ENCODE measurements at regions not wholly inside any gene's neighbourhood (a gene's known extent, or its start where the extent isn't known, plus 50 kb on each side); places are given as distances from the start of the nearest gene placed in this dataset.

DNA sequence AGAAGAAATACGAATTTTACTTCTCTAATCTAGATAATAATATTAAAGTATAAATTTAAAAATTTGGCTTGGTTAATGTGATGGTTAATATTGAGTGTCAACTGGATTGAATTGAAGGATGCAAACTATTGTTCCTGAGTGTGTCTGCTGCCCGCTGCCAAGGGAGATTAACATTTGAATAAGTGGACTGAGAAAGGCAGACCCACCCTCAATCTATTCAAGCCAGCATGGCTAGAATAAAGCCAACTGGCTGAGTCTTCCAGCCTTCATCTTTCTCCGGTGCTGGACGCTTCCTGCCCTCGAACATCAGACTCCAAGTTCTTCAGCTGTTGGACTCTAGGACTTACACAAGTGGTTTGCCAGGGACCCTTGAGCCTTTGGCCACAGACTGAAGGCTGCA lies 152.7 kb downstream of the TBXT start:
- TF ChIP-seq, protein P1, sequence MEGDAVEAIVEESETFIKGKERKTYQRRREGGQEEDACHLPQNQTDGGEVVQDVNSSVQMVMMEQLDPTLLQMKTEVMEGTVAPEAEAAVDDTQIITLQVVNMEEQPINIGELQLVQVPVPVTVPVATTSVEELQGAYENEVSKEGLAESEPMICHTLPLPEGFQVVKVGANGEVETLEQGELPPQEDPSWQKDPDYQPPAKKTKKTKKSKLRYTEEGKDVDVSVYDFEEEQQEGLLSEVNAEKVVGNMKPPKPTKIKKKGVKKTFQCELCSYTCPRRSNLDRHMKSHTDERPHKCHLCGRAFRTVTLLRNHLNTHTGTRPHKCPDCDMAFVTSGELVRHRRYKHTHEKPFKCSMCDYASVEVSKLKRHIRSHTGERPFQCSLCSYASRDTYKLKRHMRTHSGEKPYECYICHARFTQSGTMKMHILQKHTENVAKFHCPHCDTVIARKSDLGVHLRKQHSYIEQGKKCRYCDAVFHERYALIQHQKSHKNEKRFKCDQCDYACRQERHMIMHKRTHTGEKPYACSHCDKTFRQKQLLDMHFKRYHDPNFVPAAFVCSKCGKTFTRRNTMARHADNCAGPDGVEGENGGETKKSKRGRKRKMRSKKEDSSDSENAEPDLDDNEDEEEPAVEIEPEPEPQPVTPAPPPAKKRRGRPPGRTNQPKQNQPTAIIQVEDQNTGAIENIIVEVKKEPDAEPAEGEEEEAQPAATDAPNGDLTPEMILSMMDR (conservative IDR thresholded peaks at IDR 0.05; ENCODE audit: low read depth in 2 of 2), result no peak
- no peak for TF ChIP-seq NANOG (IDR thresholded peaks at IDR 0.05; ENCODE audit: borderline replicate concordance)
- no peak for TF ChIP-seq JUNB (IDR thresholded peaks at IDR 0.05; ENCODE audit: unreplicated experiment)
- no peak for TF ChIP-seq POLR2AphosphoS5 (IDR thresholded peaks at IDR 0.05; ENCODE audit: low read depth)
- no peak for TF ChIP-seq EZH2phosphoT487 (IDR thresholded peaks at IDR 0.05; ENCODE audit: unreplicated experiment)
- TF ChIP-seq, protein P2, sequence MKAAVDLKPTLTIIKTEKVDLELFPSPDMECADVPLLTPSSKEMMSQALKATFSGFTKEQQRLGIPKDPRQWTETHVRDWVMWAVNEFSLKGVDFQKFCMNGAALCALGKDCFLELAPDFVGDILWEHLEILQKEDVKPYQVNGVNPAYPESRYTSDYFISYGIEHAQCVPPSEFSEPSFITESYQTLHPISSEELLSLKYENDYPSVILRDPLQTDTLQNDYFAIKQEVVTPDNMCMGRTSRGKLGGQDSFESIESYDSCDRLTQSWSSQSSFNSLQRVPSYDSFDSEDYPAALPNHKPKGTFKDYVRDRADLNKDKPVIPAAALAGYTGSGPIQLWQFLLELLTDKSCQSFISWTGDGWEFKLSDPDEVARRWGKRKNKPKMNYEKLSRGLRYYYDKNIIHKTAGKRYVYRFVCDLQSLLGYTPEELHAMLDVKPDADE (IDR thresholded peaks at IDR 0.05), result no peak
- TF ChIP-seq, protein P3, sequence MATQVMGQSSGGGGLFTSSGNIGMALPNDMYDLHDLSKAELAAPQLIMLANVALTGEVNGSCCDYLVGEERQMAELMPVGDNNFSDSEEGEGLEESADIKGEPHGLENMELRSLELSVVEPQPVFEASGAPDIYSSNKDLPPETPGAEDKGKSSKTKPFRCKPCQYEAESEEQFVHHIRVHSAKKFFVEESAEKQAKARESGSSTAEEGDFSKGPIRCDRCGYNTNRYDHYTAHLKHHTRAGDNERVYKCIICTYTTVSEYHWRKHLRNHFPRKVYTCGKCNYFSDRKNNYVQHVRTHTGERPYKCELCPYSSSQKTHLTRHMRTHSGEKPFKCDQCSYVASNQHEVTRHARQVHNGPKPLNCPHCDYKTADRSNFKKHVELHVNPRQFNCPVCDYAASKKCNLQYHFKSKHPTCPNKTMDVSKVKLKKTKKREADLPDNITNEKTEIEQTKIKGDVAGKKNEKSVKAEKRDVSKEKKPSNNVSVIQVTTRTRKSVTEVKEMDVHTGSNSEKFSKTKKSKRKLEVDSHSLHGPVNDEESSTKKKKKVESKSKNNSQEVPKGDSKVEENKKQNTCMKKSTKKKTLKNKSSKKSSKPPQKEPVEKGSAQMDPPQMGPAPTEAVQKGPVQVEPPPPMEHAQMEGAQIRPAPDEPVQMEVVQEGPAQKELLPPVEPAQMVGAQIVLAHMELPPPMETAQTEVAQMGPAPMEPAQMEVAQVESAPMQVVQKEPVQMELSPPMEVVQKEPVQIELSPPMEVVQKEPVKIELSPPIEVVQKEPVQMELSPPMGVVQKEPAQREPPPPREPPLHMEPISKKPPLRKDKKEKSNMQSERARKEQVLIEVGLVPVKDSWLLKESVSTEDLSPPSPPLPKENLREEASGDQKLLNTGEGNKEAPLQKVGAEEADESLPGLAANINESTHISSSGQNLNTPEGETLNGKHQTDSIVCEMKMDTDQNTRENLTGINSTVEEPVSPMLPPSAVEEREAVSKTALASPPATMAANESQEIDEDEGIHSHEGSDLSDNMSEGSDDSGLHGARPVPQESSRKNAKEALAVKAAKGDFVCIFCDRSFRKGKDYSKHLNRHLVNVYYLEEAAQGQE (IDR thresholded peaks at IDR 0.05; ENCODE audit: unreplicated experiment), result no peak
- no peak for TF ChIP-seq EZH2 (IDR thresholded peaks at IDR 0.05; ENCODE audit: low read depth, unreplicated experiment)

Measured in GM23338 (cell line).